ENCODE measurements at regions not wholly inside any gene's neighbourhood (a gene's known extent, or its start where the extent isn't known, plus 50 kb on each side); places are given as distances from the start of the nearest gene placed in this dataset.

DNA sequence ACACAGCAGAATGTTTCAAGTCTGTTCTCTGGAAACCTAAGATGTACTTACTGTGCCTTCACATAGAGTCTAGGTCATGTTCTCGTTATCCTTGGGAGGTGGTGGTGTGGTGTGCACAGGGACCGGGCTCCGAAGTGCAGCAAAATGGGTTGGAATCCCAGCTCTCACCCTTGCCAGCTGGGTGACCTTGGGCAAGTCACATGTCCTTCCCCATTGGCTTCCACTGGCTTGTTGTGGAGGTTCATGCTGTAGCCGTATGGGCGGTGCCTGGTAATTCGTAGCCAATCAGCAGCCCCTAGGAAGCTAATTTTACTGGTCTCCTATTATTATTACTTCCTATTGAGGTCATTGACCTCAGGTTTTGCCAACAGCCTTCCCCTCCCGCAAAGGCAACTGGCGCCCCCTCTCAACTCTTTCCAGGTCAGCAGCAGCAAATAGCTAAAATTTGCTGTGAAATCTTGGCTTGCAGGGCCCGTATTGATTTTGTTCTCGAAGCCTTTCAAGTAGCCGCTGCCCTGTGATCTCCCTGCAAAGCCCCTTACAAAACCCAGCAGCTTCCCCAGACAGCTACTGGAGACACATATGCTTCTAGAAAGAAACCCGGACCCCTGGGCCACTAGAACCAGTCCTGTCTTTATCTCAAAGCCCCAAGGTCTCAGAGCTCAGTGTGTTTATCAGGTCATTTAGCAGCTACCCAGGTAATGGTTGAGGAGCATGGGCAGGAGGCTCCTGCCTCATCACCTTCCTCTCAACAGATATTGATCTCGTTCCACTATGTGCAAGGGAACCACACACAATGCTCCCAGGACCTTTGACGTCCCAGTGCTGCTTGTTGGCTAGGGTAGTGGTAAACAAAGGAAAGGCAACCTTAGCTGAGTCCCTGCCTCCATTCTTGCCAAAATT, 66.5 kb upstream of the SLC1A4 start (continued):
- no peak for TF ChIP-seq FOXP1 (IDR thresholded peaks at IDR 0.05)
- 0 out of 2 replicates have a peak, but pooled peaks have one; percentile 37 for TF ChIP-seq FOXP1 (CRISPR knock-in tag; IDR thresholded peaks at IDR 0.05)
- TF ChIP-seq, protein P1, sequence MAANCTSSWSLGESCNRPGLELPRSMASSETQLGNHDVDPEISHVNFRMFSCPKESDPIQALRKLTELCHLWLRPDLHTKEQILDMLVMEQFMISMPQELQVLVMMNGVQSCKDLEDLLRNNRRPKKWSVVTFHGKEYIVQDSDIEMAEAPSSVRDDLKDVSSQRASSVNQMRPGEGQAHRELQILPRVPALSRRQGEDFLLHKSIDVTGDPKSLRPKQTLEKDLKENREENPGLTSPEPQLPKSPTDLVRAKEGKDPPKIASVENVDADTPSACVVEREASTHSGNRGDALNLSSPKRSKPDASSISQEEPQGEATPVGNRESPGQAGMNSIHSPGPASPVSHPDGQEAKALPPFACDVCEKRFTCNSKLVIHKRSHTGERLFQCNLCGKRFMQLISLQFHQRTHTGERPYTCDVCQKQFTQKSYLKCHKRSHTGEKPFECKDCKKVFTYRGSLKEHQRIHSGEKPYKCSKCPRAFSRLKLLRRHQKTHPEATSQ (CRISPR knock-in tag; IDR thresholded peaks at IDR 0.05; ENCODE audit: borderline replicate concordance), result peak; percentile 94; the same call in 1 of the 2 replicates
- TF ChIP-seq, protein P2, sequence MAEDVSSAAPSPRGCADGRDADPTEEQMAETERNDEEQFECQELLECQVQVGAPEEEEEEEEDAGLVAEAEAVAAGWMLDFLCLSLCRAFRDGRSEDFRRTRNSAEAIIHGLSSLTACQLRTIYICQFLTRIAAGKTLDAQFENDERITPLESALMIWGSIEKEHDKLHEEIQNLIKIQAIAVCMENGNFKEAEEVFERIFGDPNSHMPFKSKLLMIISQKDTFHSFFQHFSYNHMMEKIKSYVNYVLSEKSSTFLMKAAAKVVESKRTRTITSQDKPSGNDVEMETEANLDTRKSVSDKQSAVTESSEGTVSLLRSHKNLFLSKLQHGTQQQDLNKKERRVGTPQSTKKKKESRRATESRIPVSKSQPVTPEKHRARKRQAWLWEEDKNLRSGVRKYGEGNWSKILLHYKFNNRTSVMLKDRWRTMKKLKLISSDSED (CRISPR knock-in tag; IDR thresholded peaks at IDR 0.05), result no peak
- TF ChIP-seq, protein P3, sequence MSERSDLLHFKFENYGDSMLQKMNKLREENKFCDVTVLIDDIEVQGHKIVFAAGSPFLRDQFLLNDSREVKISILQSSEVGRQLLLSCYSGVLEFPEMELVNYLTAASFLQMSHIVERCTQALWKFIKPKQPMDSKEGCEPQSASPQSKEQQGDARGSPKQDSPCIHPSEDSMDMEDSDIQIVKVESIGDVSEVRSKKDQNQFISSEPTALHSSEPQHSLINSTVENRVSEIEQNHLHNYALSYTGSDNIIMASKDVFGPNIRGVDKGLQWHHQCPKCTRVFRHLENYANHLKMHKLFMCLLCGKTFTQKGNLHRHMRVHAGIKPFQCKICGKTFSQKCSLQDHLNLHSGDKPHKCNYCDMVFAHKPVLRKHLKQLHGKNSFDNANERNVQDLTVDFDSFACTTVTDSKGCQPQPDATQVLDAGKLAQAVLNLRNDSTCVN (CRISPR knock-in tag; IDR thresholded peaks at IDR 0.05; ENCODE audit: borderline replicate concordance), result peak; percentile 69; the same call in 1 of the 2 replicates
- no peak for TF ChIP-seq SOX13 (IDR thresholded peaks at IDR 0.05)
- peak in 1 of 2 experiments; percentile 28; a peak in 2 of 4 replicates for TF ChIP-seq SOX13 (CRISPR knock-in tag; conservative IDR thresholded peaks at IDR 0.05 in 1 of 2, IDR thresholded peaks at IDR 0.05 in 1 of 2)
- TF ChIP-seq, protein P4, sequence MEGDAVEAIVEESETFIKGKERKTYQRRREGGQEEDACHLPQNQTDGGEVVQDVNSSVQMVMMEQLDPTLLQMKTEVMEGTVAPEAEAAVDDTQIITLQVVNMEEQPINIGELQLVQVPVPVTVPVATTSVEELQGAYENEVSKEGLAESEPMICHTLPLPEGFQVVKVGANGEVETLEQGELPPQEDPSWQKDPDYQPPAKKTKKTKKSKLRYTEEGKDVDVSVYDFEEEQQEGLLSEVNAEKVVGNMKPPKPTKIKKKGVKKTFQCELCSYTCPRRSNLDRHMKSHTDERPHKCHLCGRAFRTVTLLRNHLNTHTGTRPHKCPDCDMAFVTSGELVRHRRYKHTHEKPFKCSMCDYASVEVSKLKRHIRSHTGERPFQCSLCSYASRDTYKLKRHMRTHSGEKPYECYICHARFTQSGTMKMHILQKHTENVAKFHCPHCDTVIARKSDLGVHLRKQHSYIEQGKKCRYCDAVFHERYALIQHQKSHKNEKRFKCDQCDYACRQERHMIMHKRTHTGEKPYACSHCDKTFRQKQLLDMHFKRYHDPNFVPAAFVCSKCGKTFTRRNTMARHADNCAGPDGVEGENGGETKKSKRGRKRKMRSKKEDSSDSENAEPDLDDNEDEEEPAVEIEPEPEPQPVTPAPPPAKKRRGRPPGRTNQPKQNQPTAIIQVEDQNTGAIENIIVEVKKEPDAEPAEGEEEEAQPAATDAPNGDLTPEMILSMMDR (CRISPR knock-in tag; IDR thresholded peaks at IDR 0.05), result peak; percentile 73
- TF ChIP-seq XRCC5 (optimal IDR thresholded peaks at IDR 0.05; ENCODE audit: low read length), result peak; percentile 63
- TF ChIP-seq ZNF572 (CRISPR knock-in tag; IDR thresholded peaks at IDR 0.05), result peak; percentile 75; the same call in 1 of the 2 replicates
- peak; percentile 82; the same call in 1 of the 2 replicates for TF ChIP-seq ZNF317 (CRISPR knock-in tag; IDR thresholded peaks at IDR 0.05)
- TF ChIP-seq ZSCAN20 (CRISPR knock-in tag; IDR thresholded peaks at IDR 0.05; ENCODE audit: borderline replicate concordance), result 0 out of 2 replicates have a peak, but pooled peaks have one; percentile 54
- TF ChIP-seq, protein P5, sequence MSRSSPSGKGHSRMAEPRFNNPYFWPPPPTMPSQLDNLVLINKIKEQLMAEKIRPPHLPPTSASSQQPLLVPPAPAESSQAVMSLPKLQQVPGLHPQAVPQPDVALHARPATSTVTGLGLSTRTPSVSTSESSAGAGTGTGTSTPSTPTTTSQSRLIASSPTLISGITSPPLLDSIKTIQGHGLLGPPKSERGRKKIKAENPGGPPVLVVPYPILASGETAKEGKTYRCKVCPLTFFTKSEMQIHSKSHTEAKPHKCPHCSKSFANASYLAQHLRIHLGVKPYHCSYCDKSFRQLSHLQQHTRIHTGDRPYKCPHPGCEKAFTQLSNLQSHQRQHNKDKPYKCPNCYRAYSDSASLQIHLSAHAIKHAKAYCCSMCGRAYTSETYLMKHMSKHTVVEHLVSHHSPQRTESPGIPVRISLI (CRISPR knock-in tag; IDR thresholded peaks at IDR 0.05; ENCODE audit: borderline replicate concordance), result 0 out of 2 replicates have a peak, but pooled peaks have one; percentile 18
- TF ChIP-seq ZNF441 (CRISPR knock-in tag; IDR thresholded peaks at IDR 0.05; ENCODE audit: borderline replicate concordance), result 0 out of 2 replicates have a peak, but pooled peaks have one; percentile 19
- peak; percentile 100 for TF ChIP-seq REPIN1 (CRISPR knock-in tag; IDR thresholded peaks at IDR 0.05; ENCODE audit: borderline replicate concordance, low read depth)
- peak; percentile 67; the same call in 1 of the 2 replicates for TF ChIP-seq HNF4G (IDR thresholded peaks at IDR 0.05; ENCODE audit: borderline replicate concordance, low read depth, low read length)
- no peak for TF ChIP-seq HNF4G (CRISPR knock-in tag; IDR thresholded peaks at IDR 0.05; ENCODE audit: borderline replicate concordance, low read depth)
- 0 out of 2 replicates have a peak, but pooled peaks have one; percentile 13 for TF ChIP-seq ZBTB7A (CRISPR knock-in tag; IDR thresholded peaks at IDR 0.05)
- no peak for TF ChIP-seq KLF13 (CRISPR knock-in tag; IDR thresholded peaks at IDR 0.05)
- peak; percentile 38 for TF ChIP-seq YY1 (IDR thresholded peaks at IDR 0.05; ENCODE audit: insufficient read depth, insufficient replicate concordance, low read depth, low read length)
- 0 out of 2 replicates have a peak, but pooled peaks have one; percentile 37 for TF ChIP-seq LCORL (IDR thresholded peaks at IDR 0.05)
- peak; percentile 89 for TF ChIP-seq LCORL (CRISPR knock-in tag; IDR thresholded peaks at IDR 0.05)

Measured in HepG2 (cell line).